GM23248 (cell line): ENCODE measurements at regions not wholly inside any gene's neighbourhood (a gene's known extent, or its start where the extent isn't known, plus 50 kb on each side); places are given as distances from the start of the nearest gene placed in this dataset.

Source experiments
- DNase-seq: peaks from one replicate; pipeline ENCODE4 v3.0.0-alpha.2; 2015
- H2AFZ ChIP-seq: fragments of 200-600 bp; sonication (generic); 2 replicates; pipeline ENCODE4 v1.6.1; 2016; ENCODE audit warnings: antibody characterized with exemption
- H3F3A ChIP-seq: fragments of 200-600 bp; sonication (generic); 2 replicates; pipeline ENCODE4 v1.6.1; 2016; ENCODE audit warnings: mild to moderate bottlenecking, antibody characterized with exemption, mixed run types; ENCODE audit not compliant: insufficient read depth
- H3K27ac ChIP-seq: fragments of 200-600 bp; sonication (generic); 2 replicates; pipeline ENCODE4 v1.5.1; 2016; ENCODE audit warnings: mild to moderate bottlenecking
- H3K27me3 ChIP-seq: fragments of 200-600 bp; sonication (generic); replicated peaks from 2 replicates; pipeline ENCODE4 v1.6.1; 2016; ENCODE audit warnings: mild to moderate bottlenecking; ENCODE audit not compliant: insufficient read depth
- H3K36me3 ChIP-seq: fragments of 200-600 bp; sonication (generic); 2 replicates; pipeline ENCODE4 v1.6.1; 2016; ENCODE audit warnings: low read depth, mild to moderate bottlenecking
- H3K4me1 ChIP-seq: fragments of 200-600 bp; sonication (generic); 2 replicates; pipeline ENCODE4 v1.6.1; 2016; ENCODE audit warnings: mild to moderate bottlenecking; ENCODE audit not compliant: insufficient read depth
- H3K4me2 ChIP-seq: fragments of 200-600 bp; sonication (generic); one replicate; pipeline ENCODE4 v1.6.1; 2016; ENCODE audit warnings: mild to moderate bottlenecking; ENCODE audit not compliant: unreplicated experiment
- H3K4me3 ChIP-seq: fragments of 200-600 bp; sonication (generic); 2 replicates; pipeline ENCODE4 v1.5.1; 2016; ENCODE audit warnings: mild to moderate bottlenecking
- H3K79me2 ChIP-seq: fragments of 200-600 bp; sonication (generic); 2 replicates; pipeline ENCODE4 v1.6.1; 2016; ENCODE audit warnings: mild to moderate bottlenecking; ENCODE audit not compliant: insufficient read depth
- H3K9ac ChIP-seq: fragments of 200-600 bp; sonication (generic); 2 replicates; pipeline ENCODE4 v1.6.1; 2016; ENCODE audit warnings: mild to moderate bottlenecking
- H3K9me2 ChIP-seq: fragments of 200-600 bp; sonication (generic); 2 replicates; pipeline ENCODE4 v1.6.1; 2016; ENCODE audit warnings: mixed run types, mild to moderate bottlenecking, moderate library complexity; ENCODE audit not compliant: insufficient read depth
- H3K9me3 ChIP-seq: fragments of 200-600 bp; sonication (generic); one replicate; pipeline ENCODE4 v1.6.1; 2017; ENCODE audit warnings: low read depth
- H4K20me1 ChIP-seq: fragments of 200-600 bp; sonication (generic); 2 replicates; pipeline ENCODE4 v1.6.0; 2016; ENCODE audit not compliant: insufficient read depth
- EZH2 ChIP-seq: fragments of 200-600 bp; sonication (generic); IDR thresholded peaks from 2 replicates; pipeline ENCODE4 v1.6.1; 2018; ENCODE audit warnings: antibody characterized with exemption, mild to moderate bottlenecking; ENCODE audit not compliant: insufficient read depth, poor library complexity, severe bottlenecking
- EZH2phosphoT487 ChIP-seq: fragments of 200-600 bp; sonication (generic); IDR thresholded peaks from 2 replicates; pipeline ENCODE4 v1.6.1; 2018; ENCODE audit warnings: antibody characterized with exemption, moderate library complexity, mild to moderate bottlenecking, low read depth; ENCODE audit not compliant: insufficient read depth
- WGBS, 2 experiments: methylation state at CpG; one replicate each; pipeline ENCODE4 v1.1.6; 2015 to 2017; ENCODE audit warnings: low lambda C conversion rate in 2 of 2, low coverage in 1 of 2; ENCODE audit errors: missing lambda C conversion rate in 2 of 2; 5-methylcytosine and 5-hydroxymethylcytosine counted together
- in situ Hi-C: fragments of 300-500 bp; cut with MboI; formaldehyde crosslinking; loops from 2 replicates; pipeline ENCODE4 v1.15.0; 2020

DNA sequence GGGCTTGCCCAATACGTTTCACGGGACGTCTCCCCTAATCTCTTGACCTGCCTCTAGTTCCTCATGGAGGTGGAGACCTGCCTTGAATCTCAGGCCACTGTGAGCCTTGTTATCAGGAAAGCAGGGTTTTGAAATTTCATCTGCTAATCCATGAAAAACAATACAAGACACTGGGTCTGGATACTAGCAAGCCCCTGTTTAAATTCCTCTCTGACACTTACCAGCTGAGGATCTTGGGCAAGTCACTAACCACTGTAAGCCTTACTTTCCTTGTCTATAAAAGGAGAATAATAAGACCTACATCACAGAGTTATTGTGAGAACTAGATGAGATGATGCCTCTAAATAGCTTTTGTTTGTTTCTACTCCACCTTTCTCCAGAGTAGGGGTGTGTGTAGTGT, 303.6 kb downstream of the FGFR2 start:
- TF ChIP-seq EZH2 (no peak), EZH2phosphoT487 (no peak)
- H3K4me2 ChIP-seq = no peak overlapping the region
- H2AFZ ChIP-seq = no peak overlapping the region
- no peaks in the 10 kb centered on the region for H3K4me1 ChIP-seq
- H3K79me2 ChIP-seq = no peaks in the 10 kb centered on the region
- H3K27me3 ChIP-seq = no peaks in the 10 kb centered on the region
- no peaks in the 10 kb centered on the region for H4K20me1 ChIP-seq
- no peak overlapping the region for H3K4me3 ChIP-seq
- no peaks in the 10 kb centered on the region for H3K36me3 ChIP-seq
- H3F3A ChIP-seq = no peaks in the 10 kb centered on the region
- WGBS, 2 experiments = 22 to 34% methylated on average over 3 of the region's 3 CpGs
- DNase-seq = no peak
- no peak overlapping the region for H3K27ac ChIP-seq
- no peak overlapping the region for H3K9ac ChIP-seq
- in situ Hi-C loops = no loop called here
- no peaks in the 10 kb centered on the region for H3K9me2 ChIP-seq
- no peaks in the 10 kb centered on the region for H3K9me3 ChIP-seq

DNA sequence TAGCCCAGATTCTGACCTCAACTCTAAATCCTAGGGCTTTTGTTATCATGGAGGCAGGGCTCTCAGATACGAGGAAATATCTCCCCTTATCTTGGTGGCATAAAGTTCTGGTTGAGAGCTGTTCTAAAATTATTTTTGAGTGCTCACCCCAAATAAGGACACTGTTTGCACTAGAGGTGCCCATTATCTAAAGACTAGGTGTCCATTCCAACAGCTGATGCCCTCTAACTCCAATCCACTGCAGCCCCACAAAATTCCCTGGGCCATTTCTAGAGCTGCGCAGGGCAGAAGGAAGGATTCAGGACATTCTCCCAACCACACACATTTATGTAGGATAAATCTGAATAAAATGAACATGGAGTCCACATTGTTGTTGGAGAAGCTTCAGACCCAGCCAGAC, 301.9 kb downstream of the FGFR2 start:
- in situ Hi-C loops = no loop called here
- Histone ChIP-seq H3K9me2 (no peaks in the 10 kb centered on the region), H3K4me2 (no peak overlapping the region), H3K36me3 (no peaks in the 10 kb centered on the region), H3F3A (no peaks in the 10 kb centered on the region), H4K20me1 (no peaks in the 10 kb centered on the region), H3K79me2 (no peaks in the 10 kb centered on the region), H2AFZ (no peak overlapping the region), H3K27me3 (no peaks in the 10 kb centered on the region), H3K4me3 (no peak overlapping the region), H3K27ac (no peak overlapping the region), H3K9me3 (no peaks in the 10 kb centered on the region), H3K4me1 (no peaks in the 10 kb centered on the region), H3K9ac (no peak overlapping the region)
- DNase-seq = no peak
- TF ChIP-seq EZH2phosphoT487 (no peak), EZH2 (no peak)
- WGBS, 2 experiments = 9 to 17% methylated on average over 2 of the region's 2 CpGs

DNA sequence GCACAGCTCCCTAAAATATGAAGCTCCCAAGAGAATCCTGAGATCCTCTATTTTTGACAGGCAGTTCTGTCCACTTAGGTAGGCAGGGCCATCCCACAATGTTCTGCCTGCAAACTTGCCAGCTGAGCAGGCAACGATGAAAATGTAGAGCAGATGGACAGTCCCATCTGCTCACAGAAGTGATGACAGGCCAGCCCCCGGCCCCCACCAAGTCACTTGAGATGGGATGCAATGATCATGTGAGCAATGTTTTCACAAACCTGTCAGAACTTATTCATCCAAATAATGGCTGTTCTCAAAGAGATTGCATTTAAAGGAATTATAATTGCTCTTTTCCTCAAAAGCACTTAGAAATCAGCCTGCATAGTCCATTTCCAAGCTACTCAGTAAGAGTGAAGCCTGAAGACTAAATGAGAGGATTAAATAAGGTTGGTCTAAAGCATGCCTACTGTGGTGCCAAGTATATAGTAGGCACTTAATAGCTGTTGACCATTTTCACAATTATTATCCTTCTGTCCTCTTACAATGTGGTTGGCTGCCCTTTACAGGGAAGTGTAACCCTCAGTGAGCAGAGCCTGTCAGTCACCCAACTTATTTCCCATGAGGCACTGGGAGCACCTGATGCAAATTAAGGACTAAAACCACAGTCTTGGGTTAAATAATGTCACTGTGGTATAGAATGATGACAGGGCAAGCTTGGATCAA, 301.2 kb downstream of the FGFR2 start:
- Histone ChIP-seq H4K20me1 (no peaks in the 10 kb centered on the region), H3K9me2 (no peaks in the 10 kb centered on the region), H3K9ac (no peak overlapping the region), H2AFZ (no peak overlapping the region), H3K9me3 (no peaks in the 10 kb centered on the region), H3K79me2 (no peaks in the 10 kb centered on the region), H3K4me1 (no peaks in the 10 kb centered on the region), H3K4me2 (no peak overlapping the region), H3K4me3 (no peak overlapping the region), H3K27me3 (no peaks in the 10 kb centered on the region), H3K27ac (no peak overlapping the region), H3K36me3 (no peaks in the 10 kb centered on the region), H3F3A (no peaks in the 10 kb centered on the region)
- DNase-seq = no peak
- 3 to 5% methylated on average over 2 of the region's 2 CpGs for WGBS, 2 experiments
- no peak for TF ChIP-seq EZH2phosphoT487
- no peak for TF ChIP-seq EZH2
- in situ Hi-C loops = no loop called here

DNA sequence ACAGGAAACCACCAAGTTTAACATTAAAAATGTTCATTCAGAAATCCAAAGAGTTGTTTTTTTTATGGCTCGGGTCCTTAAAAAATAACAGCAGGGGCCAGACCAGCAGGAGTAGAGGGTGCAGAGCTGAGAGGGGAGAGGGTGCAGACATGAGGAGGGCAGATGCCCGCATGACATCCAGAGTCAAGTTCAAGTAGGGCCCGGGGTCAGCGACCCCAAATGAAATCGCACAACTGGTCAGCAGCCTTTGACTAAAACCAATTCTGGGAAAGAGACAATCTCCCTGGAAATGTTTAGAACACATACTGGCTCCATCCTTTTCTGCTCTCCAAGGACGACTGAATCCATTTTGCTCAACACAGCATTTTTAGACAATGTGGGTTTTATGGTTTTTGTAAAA, 297.5 kb downstream of the FGFR2 start:
- Histone ChIP-seq H3K9me2 (no peaks in the 10 kb centered on the region), H3K9ac (no peak overlapping the region), H3K36me3 (no peaks in the 10 kb centered on the region), H3K4me3 (no peak overlapping the region), H3K4me2 (no peak overlapping the region), H3K9me3 (no peaks in the 10 kb centered on the region), H3K4me1 (no peaks in the 10 kb centered on the region), H3F3A (no peaks in the 10 kb centered on the region), H2AFZ (no peak overlapping the region), H3K79me2 (no peaks in the 10 kb centered on the region), H4K20me1 (no peaks in the 10 kb centered on the region), H3K27me3 (no peaks in the 10 kb centered on the region), H3K27ac (no peak overlapping the region)
- 37 to 46% methylated on average over 6 of the region's 6 CpGs for WGBS, 2 experiments
- no peak for DNase-seq
- TF ChIP-seq EZH2 (no peak), EZH2phosphoT487 (no peak)
- in situ Hi-C loops = no loop called here
